Epithelial cell of proximal tubule (primary cell): ENCODE measurements at regions not wholly inside any gene's neighbourhood (a gene's known extent, or its start where the extent isn't known, plus 50 kb on each side); places are given as distances from the start of the nearest gene placed in this dataset.

Source experiments
- DNase-seq: peaks from one replicate; pipeline ENCODE4 v3.0.0-alpha.2; 2011; ENCODE audit warnings: low read depth
- H3K4me3 ChIP-seq: 2 replicates; pipeline ENCODE4 v1.5.1; 2011; ENCODE audit warnings: low read depth, mild to moderate bottlenecking, low read length
- TF ChIP-seq, protein P1 (sequence below): conservative IDR thresholded peaks from 2 replicates; pipeline ENCODE4 v1.5.1; 2012; ENCODE audit warnings: low read depth, mild to moderate bottlenecking, low read length

DNA sequence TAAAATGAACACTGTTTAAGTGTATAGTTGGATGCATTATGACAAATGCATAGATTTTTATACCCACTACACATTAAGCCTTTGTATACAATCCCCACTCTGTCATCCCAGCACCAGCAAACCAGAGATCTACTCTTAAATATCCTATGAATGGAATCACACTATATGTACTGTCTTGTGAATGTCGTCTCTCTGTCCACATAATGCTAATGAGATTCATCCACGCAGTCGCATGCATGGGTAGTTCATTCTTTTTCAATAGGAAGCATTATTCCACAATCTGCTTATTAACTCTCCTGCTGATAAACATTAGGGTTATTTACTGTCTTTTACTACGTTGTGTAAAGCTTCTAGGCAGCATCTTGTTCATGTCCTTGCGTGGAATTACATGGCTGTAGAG lies 892.3 kb downstream of the LTN1 start:
- H3K4me3 ChIP-seq, result no peak overlapping the region
- TF ChIP-seq, protein P1, sequence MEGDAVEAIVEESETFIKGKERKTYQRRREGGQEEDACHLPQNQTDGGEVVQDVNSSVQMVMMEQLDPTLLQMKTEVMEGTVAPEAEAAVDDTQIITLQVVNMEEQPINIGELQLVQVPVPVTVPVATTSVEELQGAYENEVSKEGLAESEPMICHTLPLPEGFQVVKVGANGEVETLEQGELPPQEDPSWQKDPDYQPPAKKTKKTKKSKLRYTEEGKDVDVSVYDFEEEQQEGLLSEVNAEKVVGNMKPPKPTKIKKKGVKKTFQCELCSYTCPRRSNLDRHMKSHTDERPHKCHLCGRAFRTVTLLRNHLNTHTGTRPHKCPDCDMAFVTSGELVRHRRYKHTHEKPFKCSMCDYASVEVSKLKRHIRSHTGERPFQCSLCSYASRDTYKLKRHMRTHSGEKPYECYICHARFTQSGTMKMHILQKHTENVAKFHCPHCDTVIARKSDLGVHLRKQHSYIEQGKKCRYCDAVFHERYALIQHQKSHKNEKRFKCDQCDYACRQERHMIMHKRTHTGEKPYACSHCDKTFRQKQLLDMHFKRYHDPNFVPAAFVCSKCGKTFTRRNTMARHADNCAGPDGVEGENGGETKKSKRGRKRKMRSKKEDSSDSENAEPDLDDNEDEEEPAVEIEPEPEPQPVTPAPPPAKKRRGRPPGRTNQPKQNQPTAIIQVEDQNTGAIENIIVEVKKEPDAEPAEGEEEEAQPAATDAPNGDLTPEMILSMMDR, result no peak
- DNase-seq, result no peak

DNA sequence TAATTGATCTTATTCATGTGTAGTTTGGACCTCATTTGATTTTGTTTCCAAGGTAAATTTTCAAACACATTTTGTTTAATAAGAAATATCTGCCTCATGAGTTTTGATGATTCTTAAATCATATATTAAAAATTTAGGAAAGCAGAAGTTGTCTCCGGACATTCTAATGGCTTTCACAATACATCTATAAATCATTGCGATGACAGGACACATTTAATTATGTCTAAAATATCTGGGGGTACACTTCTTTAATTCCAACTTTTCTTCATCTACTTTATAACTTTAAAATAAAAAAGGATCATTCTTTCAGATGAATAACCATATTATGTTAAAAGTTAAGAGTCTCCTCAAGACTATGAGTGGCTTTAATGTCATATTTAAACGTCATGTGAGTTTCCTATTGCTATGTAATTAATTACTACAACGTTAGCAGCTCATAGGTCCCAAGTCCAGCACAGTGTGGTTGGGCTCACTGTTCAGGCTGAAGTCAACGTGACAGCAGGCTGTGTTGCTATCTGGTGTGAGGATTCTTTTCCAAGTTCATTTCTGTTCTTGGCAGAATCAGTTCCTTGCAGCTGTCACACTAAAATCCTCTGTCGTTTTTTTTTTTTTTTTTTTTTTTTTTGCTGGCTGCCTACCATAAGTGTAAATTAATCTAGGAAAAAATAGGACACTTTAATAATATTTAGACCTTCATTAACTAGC lies 893.5 kb downstream of the LTN1 start:
- no peak for DNase-seq
- TF ChIP-seq, protein P1, result no peak
- H3K4me3 ChIP-seq, result no peak overlapping the region

DNA sequence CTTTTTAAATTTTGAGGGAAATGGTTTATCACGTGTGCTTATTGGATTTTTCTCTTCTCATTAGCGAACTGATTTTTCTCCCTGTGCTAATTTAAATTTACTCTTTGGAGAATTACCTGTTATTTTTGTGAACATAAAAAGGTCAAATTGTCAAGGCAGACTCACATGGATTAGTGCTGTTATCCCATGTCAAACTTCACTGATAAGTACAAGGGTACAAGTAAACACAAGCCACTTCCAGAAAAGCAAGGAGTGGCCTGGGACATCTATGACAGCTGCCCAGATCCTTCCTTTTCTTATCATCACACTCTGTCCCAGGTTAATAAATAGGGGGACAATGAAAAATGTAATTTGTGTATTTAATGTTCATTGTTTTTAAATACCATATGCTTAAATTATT lies 901.2 kb downstream of the LTN1 start:
- TF ChIP-seq, protein P1, result no peak
- peak overlapping the region; percentile 61 for H3K4me3 ChIP-seq
- no peak for DNase-seq

DNA sequence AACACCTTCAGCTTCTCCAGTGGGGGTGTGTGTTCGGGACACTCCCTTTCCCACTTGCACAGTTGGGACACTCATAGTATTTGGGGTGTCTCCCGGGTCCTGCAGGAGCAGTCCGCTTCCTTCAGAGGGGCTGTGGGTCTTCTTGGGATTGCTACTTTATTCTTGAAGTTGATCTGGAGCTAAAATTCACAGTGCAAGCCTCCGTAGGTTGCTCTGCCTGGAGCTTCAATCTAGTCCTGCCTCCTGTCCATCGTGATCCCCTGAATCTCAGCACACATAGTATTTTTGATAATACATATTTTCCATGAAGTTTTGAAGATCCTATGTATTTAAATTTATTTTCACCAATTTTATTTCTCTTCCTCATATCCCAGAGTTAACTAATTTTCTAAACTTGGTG lies 902.1 kb downstream of the LTN1 start:
- no peak for DNase-seq
- TF ChIP-seq, protein P1, result no peak
- peak overlapping the region; percentile 61 for H3K4me3 ChIP-seq

DNA sequence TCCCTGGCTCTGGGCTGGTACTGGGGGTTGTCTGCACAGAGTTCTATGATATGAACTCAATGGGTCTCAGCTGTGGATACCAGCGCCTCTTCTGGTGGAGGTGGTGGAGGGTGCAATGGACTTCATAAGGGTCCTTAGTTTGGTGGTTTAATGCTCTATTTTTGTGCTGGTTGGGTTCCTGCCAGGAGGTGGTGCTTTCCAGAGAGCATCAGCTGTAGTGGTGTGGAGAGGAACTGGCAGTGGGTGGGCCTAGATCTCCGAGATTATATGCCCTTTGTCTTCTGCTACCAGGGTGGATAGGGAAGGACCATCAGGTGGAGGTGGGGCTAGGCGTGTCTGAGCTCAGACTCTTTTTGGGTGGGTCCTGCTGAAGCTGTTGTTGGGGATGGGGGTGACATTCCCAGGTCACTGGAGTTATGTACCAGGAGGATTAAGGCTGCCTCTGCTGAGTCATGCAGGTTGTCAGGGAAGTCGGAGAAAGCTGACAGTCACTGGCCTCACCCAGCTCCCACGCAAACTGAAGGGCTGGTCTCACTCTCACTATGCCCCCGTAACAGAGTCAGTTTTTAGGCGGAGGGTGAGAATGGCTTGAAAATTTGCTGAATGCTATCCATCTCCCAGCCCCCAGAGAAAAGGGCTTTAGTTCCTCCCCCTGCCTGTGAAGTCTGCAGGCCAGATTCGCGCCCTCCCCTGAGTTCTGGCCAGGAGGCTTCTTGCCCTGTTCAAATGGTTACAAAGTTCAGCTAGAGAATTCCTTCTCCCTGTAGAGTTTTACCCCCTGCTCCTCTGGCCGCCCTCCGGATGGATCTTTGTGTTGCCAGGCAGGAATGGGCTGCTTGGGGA lies 902.9 kb downstream of the LTN1 start:
- no peak for DNase-seq
- H3K4me3 ChIP-seq, result peak overlapping the region; percentile 61
- TF ChIP-seq, protein P1, result peak; percentile 16

DNA sequence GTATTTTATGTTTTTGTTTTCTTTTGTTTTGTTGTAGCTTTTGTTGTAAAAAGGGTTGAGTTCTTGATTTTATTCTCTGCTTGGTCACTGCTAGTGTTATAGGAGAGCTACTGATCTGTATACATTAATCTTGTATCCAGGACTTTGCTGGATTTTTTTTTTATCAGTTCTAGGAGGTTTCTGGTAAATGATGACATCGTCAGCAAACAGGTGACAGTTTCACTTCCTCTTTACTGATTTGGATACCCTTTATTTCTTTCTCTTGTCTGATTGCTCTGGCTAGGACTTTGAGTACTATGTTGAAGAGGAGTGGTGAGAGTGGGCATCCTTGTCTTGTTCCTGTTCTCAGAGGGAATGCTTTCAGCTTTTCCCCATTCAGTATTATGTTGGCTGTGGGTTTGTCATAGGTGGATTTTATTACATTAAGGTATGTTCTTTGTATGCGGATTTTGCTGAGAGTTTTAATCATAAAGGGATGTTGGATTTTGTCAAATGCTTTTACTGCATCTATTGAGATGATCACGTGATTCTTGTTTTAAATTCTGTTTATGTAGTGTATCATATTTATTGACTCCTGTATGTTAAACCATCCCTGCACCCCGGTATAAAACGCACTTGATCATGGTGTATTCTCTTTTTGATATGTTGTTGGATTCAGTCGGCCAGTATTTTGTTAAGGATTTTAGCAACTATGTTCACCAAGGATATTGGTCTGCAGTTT lies 905.7 kb downstream of the LTN1 start:
- H3K4me3 ChIP-seq, result no peak overlapping the region
- no peak for DNase-seq
- TF ChIP-seq, protein P1, result no peak
